Renal cortical epithelial cell (primary cell): ENCODE measurements at regions not wholly inside any gene's neighbourhood (a gene's known extent, or its start where the extent isn't known, plus 50 kb on each side); places are given as distances from the start of the nearest gene placed in this dataset.
A peak's percentile ranks its signal among the peaks of the same experiment; 100 is the strongest.

Source experiments
- DNase-seq: peaks from one replicate; pipeline ENCODE4 v3.0.0-alpha.2; 2011; ENCODE audit warnings: low read depth

- no peak for DNase-seq
Measured at GRCh38 chr13:105151639-105152038, 1383.8 kb downstream of the EFNB2 start.

GRCh38 chr13:105147461-105147860 lies 1388.0 kb downstream of the EFNB2 start:
- DNase-seq = no peak

GRCh38 chr13:105144936-105145335 lies 1390.5 kb downstream of the EFNB2 start:
- no peak for DNase-seq

- DNase-seq = no peak
Measured at GRCh38 chr13:105144020-105144419, 1391.4 kb downstream of the EFNB2 start.

- DNase-seq = no peak
Measured at GRCh38 chr13:105142556-105142955, 1392.9 kb downstream of the EFNB2 start.

GRCh38 chr13:105139380-105140285 lies 1395.8 kb downstream of the EFNB2 start:
- no peak for DNase-seq

- DNase-seq = no peak
Measured at GRCh38 chr13:105139048-105139379, 1396.4 kb downstream of the EFNB2 start.

GRCh38 chr13:105135852-105136615 lies 1399.4 kb downstream of the EFNB2 start:
- no peak for DNase-seq

- DNase-seq = no peak
Measured at GRCh38 chr13:105127732-105128131, 1407.7 kb downstream of the EFNB2 start.

- DNase-seq = no peak
Measured at GRCh38 chr13:105121221-105121620, 1414.2 kb downstream of the EFNB2 start.

GRCh38 chr13:105118426-105118985 lies 1417.0 kb downstream of the EFNB2 start:
- DNase-seq = no peak

GRCh38 chr13:105116966-105117365 lies 1418.5 kb downstream of the EFNB2 start:
- DNase-seq = no peak

- DNase-seq = no peak
Measured at GRCh38 chr13:105112561-105112960, 1422.9 kb downstream of the EFNB2 start.

GRCh38 chr13:105107781-105108180 lies 1427.7 kb downstream of the EFNB2 start:
- no peak for DNase-seq

GRCh38 chr13:105105471-105105870 lies 1430.0 kb downstream of the EFNB2 start:
- no peak for DNase-seq

GRCh38 chr13:105097521-105097920 lies 1437.9 kb downstream of the EFNB2 start:
- DNase-seq = no peak

- no peak for DNase-seq
Measured at GRCh38 chr13:105089858-105090643, 1445.4 kb downstream of the EFNB2 start.

GRCh38 chr13:105087945-105088344 lies 1447.5 kb downstream of the EFNB2 start:
- DNase-seq = peak; percentile 5

GRCh38 chr13:105084931-105085330 lies 1450.5 kb downstream of the EFNB2 start:
- no peak for DNase-seq

GRCh38 chr13:105083992-105084391 lies 1451.5 kb downstream of the EFNB2 start:
- no peak for DNase-seq

- no peak for DNase-seq
Measured at GRCh38 chr13:105074755-105075154, 1460.7 kb downstream of the EFNB2 start.

- DNase-seq = no peak
Measured at GRCh38 chr13:105073041-105073440, 1462.4 kb downstream of the EFNB2 start.
